IPS-NIHi11 (cell line): ENCODE measurements at regions not wholly inside any gene's neighbourhood (a gene's known extent, or its start where the extent isn't known, plus 50 kb on each side); places are given as distances from the start of the nearest gene placed in this dataset.
"Not testable (repeated sequence)": the region's sequence is repeated elsewhere in the genome, so short reads cannot be mapped to it uniquely, and the experiment has no call there.

Source experiments
- DNase-seq: peaks from one replicate; pipeline ENCODE4 v3.0.0; 2012; ENCODE audit warnings: mixed read lengths, low spot score

GRCh38 chr20:41719151-41719550 is 101.0 kb upstream of the CHD6 start:
- no peak for DNase-seq

DNA sequence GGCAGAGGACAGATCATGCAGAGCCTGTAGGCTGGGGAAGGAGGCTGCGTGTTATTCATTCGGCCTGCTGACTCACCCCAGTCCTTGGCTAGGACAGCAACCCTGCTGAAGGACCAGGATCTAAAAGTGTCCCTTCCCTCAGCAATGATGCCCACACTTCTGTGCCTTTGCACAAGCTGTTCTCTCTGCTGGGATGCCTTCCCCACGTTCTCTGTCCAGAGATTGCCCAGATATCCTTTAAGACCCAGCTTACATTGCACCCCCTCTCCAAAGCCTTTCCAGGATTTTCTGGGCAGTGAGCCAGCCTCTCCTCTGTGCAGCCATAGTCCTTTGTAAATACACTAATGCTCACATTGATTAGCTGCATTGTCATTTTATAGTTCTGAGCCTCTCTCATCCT is 99.3 kb upstream of the CHD6 start:
- no peak for DNase-seq

- no peak for DNase-seq
These were observed 98.7 kb upstream of the CHD6 start for GRCh38 chr20:41716911-41717310.

DNA sequence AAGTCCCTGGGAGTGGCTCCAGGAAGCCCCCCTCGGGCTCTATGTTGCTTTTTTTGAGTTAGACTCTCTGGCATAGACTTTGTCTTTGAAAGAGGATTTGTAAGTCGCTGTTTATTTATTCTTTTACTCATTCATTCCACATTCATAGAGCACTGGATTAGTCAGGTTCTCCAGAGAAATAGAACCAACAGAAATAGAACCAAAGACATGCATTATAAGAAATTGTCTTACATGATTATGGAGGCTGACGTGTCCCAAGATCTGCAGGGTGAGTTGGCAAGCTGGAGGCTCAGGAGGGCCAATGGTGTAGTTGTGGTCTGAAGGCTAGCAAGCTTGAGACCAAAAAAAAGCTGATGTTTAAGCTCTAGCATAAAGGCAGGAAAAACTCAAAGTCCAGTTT is 98.3 kb upstream of the CHD6 start:
- DNase-seq = no peak

DNA sequence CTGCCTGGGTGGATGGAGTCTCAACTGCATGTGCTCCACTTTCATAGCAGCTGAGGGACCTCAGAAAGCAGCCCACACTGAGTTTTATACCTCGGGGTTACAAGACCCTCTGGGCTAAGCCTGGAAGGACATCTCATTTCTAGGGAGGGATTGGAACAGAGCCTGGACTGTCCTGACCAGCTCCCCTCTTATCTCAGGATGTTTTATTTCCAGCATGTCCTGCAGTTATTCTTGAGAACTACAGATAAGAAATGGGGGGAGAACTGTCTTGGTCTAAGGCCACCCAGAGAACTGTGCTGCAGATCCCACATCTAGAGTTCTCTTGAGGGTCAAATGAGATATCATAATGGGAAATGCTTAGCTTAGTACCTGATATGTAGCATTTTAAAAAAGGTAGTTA is 97.3 kb upstream of the CHD6 start:
- DNase-seq = no peak

GRCh38 chr20:41714030-41714429 is 95.9 kb upstream of the CHD6 start:
- no peak for DNase-seq

DNA sequence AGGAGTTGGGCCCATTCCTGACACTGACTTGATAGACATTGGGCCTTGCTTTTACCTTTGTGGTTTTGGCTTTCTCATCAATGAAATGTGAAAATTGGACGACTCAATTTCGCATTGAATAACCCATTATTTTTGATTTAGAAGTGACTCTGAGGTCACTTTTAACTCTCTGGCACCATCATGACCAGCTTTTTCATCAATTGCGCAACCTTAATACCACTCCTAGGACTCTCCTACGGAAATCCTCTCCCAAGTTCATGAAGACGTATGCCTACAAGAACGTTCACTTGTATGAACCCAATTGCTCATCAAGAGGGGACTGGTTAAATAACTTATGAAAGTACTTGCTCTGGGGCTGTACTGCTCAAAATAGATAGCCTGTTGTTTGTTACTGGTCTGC is 86.7 kb upstream of the CHD6 start:
- no peak for DNase-seq

DNA sequence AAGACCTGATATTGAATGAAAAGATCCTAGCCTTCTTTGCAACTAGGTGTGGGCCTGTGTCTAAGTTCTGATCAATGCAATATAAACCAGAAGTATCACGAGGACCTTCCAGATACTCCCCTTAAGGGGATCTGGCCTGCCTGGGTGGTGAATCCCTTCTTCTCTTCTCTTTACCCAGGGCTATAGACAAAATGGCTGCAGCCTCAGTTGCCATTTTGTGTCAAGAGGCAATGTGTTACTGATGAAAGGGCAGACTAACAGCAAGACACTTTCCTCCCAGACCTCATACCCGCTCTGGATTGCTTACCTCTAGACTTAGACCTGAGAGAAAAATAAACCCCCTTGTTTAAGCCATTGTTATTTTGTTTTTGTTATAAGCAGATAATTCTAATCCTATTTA is 84.5 kb upstream of the CHD6 start:
- DNase-seq = no peak

GRCh38 chr20:41701588-41702348 is 83.6 kb upstream of the CHD6 start:
- DNase-seq = peak; percentile 15

- DNase-seq = not testable (repeated sequence)
These were observed 81.5 kb upstream of the CHD6 start for GRCh38 chr20:41699673-41700072.

DNA sequence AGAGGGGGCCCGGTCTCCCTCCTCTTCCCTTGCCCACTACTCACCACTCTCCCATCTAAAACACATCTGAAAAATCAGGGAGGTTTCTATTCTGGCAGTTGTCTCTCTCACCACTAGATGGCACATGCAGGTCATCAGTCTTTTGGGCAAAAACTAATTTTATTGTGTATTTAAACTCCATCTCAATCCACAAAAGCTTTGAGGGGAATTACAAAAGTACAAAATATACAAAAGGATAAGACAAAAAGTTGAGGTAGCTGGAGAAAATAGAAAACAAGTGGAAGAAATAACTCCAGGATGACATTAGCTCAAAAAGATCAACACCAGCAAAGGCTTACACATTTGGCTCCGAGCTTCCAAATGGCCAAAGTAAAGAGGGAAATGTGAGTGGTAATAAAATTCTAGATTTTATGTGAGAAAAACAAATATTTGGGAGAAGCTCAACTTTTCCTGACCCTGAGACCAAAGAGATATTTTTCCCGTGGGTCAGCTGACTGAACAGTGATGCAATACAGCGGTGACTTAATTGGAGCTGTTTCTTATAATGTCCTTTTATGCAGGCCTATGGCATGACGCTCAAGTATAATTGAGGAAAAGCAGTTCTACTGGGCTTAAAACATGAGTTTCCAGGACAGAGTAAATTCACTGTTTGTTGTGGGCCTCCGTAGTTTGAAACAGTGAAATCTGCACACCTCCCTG is 79.8 kb upstream of the CHD6 start:
- DNase-seq = peak; percentile 34

DNA sequence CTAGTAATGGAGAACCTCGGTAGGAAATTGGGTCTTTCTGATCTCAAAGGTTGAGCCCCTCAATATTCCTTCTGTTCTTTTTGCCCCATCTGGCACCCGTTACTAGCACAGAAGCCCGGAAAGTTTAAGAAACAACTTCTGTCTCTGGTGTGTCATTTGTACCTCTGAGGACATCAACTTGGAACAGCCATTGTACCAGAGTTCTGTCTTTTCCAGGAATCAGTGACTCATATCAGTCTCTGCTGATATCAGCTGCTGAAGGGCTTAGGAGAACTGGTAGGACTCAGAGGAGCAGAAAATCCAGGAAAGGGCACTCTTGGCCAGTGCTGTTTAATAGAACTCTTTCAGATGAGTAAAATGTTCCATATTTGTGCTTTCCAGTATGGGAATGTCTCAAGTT is 78.3 kb upstream of the CHD6 start:
- DNase-seq = no peak

- DNase-seq = no peak
These were observed 76.6 kb upstream of the CHD6 start for GRCh38 chr20:41694796-41695195.

DNA sequence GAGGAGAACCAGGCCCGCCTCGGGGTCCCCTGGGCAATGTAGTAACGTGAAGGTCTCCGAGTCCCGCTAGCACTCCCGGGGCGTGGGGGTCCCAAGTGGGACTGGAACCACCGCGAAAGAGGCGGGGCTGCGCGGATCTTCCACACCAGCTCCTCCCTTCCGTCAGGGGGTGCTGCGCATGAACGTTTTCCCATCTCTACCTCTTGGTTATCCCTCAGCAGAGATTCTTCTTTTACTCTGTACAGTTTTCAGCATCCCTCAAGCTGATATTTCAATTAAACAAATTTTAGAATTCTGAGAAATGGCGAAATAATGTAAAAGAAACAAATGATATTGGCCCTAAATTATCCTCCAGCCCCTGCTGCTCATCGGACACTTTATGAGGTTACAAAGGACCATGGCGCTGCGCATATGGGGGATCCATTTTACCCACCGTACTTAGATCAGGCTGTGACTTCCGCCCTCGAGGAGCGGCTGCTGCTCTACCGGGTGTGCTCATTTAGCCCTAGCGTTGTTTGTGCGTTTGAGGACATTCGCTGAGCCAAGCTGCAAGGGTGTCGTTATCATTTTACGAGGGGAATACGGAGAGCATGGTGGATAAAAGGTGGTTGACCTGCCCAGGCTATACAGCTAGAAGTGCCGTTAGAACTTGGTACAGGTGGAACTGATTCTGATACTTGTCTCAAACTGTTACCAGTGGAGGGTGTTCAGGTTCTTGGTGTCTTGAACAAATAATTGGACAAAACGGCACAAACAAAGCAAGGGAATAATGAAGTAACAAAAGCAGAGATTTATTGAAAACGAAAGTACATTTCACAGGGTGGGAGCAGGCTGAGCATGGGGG is 75.2 kb upstream of the CHD6 start:
- peak; percentile 68 for DNase-seq

DNA sequence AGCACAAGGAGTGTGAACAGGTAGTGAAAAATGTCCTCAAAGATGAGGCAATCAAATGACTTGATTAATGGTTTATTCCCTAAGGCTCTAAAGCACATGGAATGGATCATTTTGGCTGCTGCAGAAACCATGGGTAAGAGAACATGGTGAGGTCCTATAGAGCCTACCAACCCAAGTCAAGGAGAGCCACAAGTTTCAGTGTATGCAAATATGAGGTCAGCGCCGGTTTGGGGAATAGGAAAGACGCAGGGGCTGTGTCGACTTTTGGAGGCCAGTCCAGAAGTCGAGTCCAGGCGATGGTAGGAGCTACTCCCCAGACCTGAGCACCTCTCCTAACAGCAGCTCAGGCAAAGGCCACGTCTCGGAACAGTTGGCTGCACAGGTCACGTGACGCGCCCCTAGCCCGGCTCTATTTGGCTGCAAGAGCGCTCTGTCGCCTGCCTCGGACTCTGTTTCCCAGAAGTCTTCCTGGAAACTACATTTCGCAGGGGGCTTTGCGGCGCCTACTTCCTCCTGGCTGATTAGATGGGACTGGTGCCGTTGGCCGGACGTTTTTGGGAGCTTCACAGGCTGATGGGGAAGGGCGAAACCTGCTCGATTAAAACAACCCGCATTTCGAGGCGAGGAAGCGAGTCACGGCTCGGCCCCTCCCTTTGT is 74.4 kb upstream of the CHD6 start:
- DNase-seq = peak; percentile 77

GRCh38 chr20:41691443-41691842 is 73.3 kb upstream of the CHD6 start:
- DNase-seq = no peak

GRCh38 chr20:41690702-41691101 is 72.5 kb upstream of the CHD6 start:
- DNase-seq = no peak

DNA sequence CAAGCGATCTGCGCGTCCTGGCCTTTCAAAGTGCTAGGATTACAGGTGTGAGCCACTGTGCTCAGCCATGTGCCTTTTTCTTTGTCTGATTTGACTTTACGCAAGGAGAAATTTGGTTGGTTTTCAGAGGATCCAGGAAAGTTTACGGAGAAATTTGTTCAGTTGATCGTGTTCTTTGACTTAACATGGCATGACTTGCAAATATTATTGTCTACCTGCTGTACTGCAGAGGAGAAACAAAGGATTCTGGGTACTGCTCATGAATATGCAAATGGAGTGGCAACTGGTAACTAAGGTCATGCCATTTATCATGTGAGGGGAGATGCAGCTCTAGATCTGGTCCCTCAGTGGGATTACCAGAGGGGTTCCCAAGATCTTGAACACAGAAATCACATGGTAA is 68.8 kb upstream of the CHD6 start:
- no peak for DNase-seq

GRCh38 chr20:41685145-41685544 is 67.0 kb upstream of the CHD6 start:
- DNase-seq = not testable (repeated sequence)

DNA sequence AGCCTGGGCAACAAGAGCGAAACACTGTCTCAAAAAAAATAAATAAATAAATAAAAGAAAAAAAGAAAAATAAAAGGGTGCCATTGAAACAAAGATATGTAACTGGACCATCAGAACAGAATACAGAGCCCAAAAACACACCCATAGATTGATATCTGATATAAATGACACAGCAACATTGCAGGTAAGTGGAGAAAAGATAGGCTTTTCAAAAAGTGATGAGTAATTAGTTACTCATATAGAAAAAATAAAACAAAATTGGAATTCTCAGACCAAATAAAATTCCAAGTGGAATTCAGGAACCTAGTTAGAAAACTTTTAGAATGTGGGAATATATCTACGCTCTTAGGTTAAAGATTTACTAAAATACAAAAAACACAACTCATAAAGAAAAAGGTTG is 60.6 kb upstream of the CHD6 start:
- no peak for DNase-seq

- no peak for DNase-seq
These were observed 54.1 kb upstream of the CHD6 start for GRCh38 chr20:41672282-41672681.

- DNase-seq = no peak
These were observed 53.0 kb upstream of the CHD6 start for GRCh38 chr20:41671143-41671542.
